NCI-H524 (cell line): ENCODE measurements at regions not wholly inside any gene's neighbourhood (a gene's known extent, or its start where the extent isn't known, plus 50 kb on each side); places are given as distances from the start of the nearest gene placed in this dataset.
A peak's percentile ranks its signal among the peaks of the same experiment; 100 is the strongest.

Source experiments
- DNase-seq, 2 experiments: peaks; one replicate each; lab custom pipeline; 2025; lab: John Stamatoyannopoulos, UW

GRCh38 chr21:14869984-14870852 is 194.6 kb downstream of the NRIP1 start:
- no peak for DNase-seq

DNA sequence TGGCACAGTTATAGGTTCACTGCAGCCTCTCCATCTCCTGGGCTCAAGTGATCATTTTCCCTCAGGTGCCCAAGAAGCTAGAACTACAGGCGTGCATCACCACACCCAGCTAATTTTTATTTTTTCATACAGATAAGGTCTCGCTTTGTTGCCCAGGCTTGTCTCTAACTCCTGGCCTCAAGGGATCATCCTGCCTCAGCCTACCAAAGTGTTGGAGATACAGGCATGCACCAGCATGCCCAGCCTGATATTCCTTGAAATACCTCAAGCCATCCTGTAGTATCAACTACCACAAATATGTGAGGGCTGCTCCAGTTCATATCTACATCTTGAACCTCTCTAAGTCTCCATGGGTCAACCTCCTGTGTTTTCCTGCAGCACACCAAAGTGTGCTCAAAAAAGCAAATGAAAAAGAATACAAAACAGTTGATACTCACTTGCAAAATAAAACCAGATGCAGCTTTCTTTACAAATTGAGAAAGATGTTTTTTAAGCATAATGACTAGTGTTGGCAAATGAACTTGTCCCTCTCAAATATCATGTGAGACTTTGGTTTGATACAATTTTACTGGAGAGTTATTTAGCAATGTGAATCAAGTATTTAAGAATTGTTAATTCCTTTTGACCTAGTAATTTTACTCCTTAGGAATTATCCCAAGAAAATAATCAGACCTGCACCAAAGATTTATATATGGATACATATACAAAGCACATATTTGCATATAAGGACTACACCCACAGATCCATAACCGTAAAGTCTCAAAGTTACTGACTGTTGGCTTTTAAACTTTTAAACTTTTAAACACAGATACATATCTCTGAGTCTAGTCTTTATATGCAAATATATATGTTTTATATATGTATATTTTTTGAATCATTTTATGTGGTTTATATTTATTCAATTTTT is 197.7 kb downstream of the NRIP1 start:
- DNase-seq, result no peak

DNA sequence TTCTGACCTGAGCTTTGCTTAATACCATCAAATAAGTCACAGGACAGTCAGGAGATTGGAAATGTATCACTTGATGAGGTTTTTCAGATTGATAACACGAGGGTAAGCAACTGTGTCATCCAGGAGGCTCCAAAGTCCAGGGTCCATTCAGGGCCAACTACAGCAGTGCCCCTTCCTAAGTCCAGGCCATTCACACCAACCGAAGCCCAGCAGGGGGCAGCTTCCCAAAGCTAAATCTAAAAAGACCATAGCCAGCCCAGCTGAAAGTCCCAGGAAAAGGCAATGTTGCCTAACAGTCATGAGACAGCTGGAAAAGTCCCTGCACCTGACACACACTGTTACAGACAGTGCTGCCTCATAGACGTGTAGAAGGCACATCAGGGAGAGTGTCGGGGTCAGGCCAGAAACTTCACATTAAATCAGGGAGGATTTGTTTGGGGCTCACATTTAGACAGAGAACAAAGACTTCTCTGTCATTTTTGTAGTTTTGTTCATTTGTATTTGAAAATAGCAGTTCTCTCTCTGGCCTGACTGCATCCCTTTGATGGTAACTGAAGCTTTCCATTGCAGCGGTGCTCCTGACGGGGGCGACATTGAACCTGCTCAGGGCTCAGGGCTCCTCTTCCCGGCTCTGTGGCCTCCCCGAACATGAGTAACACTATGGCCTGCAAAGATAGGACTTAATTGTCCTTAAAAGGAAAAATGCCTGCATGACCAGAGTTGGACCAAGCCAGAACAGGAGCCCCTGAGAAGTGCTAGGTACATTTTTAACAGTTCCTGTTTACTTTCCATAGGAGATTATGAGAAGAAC is 200.4 kb downstream of the NRIP1 start:
- DNase-seq, result peak; percentile 59 to 68

GRCh38 chr21:14863745-14864210 is 201.0 kb downstream of the NRIP1 start:
- DNase-seq, result no peak

GRCh38 chr21:14862794-14863720 is 201.7 kb downstream of the NRIP1 start:
- DNase-seq, result peak; percentile 2 to 7

DNA sequence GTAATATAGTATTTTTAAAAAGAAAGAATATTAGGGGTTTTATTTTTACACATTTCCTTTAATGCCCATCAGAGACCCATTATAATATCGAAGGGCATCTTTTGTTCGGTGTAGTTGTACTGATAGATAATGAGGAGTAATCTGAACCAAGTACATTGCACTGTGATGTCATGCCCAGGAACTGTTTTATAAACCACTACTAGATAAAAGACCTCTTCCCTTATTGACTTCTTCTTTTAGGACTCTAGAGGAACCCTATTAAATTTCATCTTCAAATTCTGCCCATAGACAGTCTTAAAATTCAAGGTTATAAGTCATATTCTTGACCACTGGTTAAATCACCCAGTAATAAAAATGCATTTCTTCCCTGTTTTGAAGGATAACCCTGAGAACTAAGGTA is 206.5 kb downstream of the NRIP1 start:
- no peak for DNase-seq

DNA sequence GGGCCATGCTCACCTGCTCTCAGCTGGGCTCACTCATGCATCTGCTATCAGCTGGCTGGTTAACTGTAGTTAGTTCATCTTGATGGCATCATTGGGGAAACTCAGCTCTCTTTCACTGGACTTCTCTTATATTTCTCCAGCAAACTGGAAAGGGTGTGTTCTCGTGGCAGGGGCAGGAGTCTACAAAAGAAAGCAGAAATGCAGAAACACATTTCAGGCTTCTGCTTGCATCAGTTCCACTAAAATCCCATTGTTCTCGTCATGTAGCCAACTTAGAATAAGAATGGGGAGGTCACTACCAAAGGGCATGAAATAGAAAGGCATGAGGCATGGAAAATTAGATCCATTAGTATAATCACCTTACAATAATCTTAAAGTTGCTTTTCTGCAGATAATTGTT is 207.3 kb downstream of the NRIP1 start:
- no peak for DNase-seq

DNA sequence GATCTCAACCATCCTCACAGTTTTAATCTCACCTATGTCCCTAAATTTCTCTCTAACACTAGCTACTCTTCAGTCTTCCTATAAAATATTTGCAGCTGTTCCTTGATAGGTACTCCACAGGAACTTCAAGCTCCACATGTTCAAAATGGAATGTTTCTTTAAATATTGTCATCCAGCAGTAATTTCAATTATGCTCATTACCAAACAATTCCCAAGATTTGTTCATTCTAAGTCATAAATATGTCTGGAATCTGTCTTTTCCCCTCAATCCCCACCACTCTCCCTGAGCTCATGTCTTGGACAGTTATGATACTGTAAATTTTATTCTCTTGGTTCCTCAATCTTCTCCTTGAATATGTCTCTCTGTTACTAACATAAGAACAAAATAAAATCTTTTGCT is 214.4 kb downstream of the NRIP1 start:
- DNase-seq, result no peak

DNA sequence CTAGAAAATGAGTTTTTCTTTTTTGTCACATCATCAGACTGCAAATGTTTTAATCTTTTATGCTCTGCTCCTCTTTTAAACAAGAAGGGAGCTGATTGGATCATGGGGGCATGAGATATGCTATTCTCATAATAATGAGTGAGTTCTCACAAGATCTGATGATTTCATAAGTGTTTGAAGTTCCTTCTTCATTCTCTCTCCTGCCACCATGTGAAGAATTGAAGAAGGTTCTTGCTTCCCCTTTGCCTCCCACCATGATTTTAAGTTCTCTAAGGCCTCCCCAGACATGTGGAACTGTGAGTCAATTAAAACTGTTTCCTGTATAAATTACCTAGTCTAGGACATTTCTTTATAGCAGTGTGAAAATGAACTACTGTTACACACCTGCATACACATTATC is 218.2 kb downstream of the NRIP1 start:
- no peak for DNase-seq

DNA sequence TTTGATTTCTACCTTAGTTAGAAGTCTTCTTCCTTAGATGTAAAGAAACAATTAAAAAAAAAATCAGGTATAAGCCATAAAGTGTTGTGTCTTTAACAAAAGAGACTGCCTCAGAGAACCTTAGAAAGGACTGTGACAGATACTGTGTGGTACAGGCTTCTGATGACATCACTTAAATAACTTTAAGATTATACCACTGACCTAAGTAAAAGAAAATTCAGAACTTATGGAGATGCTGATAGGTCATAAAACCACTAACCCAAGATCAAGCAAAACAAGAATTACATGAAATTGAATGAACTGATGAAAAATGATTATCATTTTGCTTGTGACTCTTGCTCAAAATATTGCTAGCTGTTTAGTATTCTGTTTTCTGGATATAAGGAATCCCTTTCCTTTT is 220.8 kb downstream of the NRIP1 start:
- no peak for DNase-seq

DNA sequence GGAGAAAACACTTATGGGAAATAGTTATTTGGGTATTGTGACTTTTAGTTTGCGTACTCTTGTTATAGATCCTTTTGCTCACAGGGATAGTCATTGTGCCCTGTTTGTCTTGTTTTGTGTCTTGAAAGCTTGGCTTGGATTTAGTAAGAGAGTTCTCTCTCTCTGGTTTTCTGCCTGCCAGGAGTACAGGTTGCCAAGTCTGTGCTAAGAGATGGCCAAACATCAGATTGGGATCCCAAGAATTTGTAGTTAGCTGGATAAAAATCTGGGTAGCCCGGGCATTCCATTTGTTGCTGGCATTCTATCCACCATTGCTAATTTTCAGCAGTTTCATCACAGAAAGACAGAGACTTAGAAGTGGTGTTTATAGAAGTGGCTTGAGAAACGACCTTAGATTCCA is 222.2 kb downstream of the NRIP1 start:
- no peak for DNase-seq

- no peak for DNase-seq
Measured at GRCh38 chr21:14841511-14842472, 223.0 kb downstream of the NRIP1 start.

GRCh38 chr21:14838400-14838799 is 226.4 kb downstream of the NRIP1 start:
- peak; percentile 86 to 96 for DNase-seq

- DNase-seq, result no peak
Measured at GRCh38 chr21:14836950-14837349, 227.8 kb downstream of the NRIP1 start.

DNA sequence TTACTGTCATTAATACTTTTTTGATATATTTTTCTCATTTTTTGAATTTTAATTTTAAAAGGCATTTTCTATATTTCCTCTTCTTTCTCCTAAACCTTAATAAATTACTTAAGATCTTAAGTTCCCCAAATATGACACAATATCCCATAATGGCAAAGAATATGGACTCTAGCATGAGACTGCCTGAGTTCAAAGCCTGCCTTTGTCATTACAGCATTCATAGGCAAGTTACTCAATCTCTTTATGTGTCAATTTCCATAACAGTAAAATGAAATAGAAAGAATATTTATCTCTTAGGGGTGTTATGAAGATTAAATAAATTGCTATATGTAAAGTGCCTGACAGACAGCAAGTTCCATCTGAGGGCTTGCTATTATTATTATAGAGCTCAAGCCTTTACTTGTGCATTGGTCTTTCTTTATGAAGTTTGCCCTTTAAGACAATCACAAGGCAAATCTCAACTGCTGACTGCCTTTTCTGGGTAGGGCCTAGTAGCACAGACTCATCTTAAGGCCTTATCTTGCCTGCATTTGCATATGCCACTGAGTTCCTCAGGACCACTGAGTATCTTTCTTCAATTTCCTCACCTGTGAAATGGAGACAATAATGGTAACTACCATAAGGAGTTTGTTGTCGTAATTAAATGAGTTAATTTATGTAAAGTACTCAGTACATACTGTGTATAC is 231.0 kb downstream of the NRIP1 start:
- no peak for DNase-seq

- no peak for DNase-seq
Measured at GRCh38 chr21:14833241-14833640, 231.6 kb downstream of the NRIP1 start.

DNA sequence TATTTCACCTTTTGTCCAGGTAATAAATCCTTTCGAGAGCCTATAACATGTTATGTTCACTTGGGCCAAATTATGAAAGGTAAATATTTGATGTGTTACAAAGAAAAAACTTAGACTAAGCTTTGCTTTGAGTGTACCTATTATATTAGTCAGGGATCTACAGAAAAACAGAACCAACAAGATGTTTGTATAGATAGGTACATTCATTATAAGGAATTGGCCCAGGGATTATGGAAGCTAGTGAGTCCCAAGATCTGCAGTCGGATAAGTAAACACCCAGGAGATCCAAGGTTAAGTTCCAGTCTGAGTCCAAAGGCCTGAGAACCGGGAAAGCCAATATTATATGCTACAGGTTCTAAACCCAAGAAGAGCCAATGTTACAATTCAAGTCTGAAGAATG is 234.5 kb downstream of the NRIP1 start:
- DNase-seq, result no peak

DNA sequence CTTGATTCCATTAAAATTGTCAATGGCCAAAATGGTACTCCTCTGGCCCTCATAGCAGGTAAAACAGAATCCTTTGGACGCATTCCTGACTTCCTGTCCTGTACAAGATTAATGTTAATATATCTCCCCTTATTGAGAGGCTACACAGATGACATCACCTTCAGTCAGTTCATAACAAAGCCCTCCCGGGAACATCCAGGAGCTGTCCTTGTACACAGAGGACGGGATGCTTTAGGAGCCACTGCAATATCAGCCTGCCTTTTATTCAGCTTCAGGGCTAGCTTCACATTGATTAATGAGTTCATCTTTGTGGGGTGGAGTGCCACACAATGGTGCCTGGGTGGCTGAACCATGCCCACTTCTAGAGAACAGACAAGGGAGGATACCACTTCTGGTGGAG is 235.1 kb downstream of the NRIP1 start:
- no peak for DNase-seq

GRCh38 chr21:14827468-14827867 is 237.3 kb downstream of the NRIP1 start:
- DNase-seq, result no peak
